PC-9 (cell line): ENCODE measurements at regions not wholly inside any gene's neighbourhood (a gene's known extent, or its start where the extent isn't known, plus 50 kb on each side); places are given as distances from the start of the nearest gene placed in this dataset.

ENCODE experiments used
- BruUV-seq: library from RNA; stranded (reverse); fragments of 400-500 nt; replicated peaks from 2 replicates; lab custom pipeline; 2021; lab: Mats Ljungman, UMichigan
- CTCF ChIA-PET: fragments of 300-600 bp; sonication (Branson Sonifier 250); formaldehyde crosslinking; loops from one replicate; lab custom pipeline; 2022; ENCODE audit warnings: antibody characterized with exemption; lab: Charles Lee
- POLR2A ChIA-PET: fragments of 300-600 bp; sonication (Branson Sonifier 250); formaldehyde crosslinking; loops from one replicate; lab custom pipeline; 2022; ENCODE audit warnings: antibody characterized with exemption; ENCODE audit not compliant: unreplicated experiment; lab: Charles Lee
- DNase-seq, 2 experiments: peaks; one replicate each; pipeline versions ENCODE4 v3.0.0 to v3.0.0-alpha.2; 2015 to 2022; ENCODE audit warnings: mixed read lengths in 1 of 2
- H2AFZ ChIP-seq: fragments of 200-600 bp; sonication (generic); 2 replicates; pipeline ENCODE4 v1.8.1; 2017; ENCODE audit warnings: antibody characterized with exemption
- H3F3A ChIP-seq: fragments of 200-600 bp; sonication (generic); 2 replicates; pipeline ENCODE4 v1.8.1; 2017; ENCODE audit warnings: antibody characterized with exemption, mild to moderate bottlenecking, low read depth; ENCODE audit not compliant: insufficient read depth
- H3K27ac ChIP-seq: fragments of 200-600 bp; sonication (generic); 2 replicates; pipeline ENCODE4 v1.6.1; 2016; ENCODE audit warnings: mixed run types
- H3K27me3 ChIP-seq: fragments of 200-600 bp; sonication (generic); 2 replicates; pipeline ENCODE4 v1.6.1; 2016; ENCODE audit warnings: low read depth, mixed run types; ENCODE audit not compliant: insufficient read depth
- H3K36me3 ChIP-seq: fragments of 200-600 bp; sonication (generic); 2 replicates; pipeline ENCODE4 v1.6.1; 2016; ENCODE audit warnings: low read depth, mixed run types
- H3K4me1 ChIP-seq: fragments of 200-600 bp; sonication (generic); replicated peaks from 2 replicates; pipeline ENCODE4 v1.6.1; 2016; ENCODE audit warnings: mixed run types; ENCODE audit not compliant: insufficient read depth
- H3K4me2 ChIP-seq: fragments of 200-600 bp; sonication (generic); 2 replicates; pipeline ENCODE4 v1.6.1; 2017; ENCODE audit warnings: mixed run types
- H3K4me3 ChIP-seq: fragments of 200-600 bp; sonication (generic); 2 replicates; pipeline ENCODE4 v1.6.1; 2016; ENCODE audit warnings: mixed run types
- H3K79me2 ChIP-seq: fragments of 200-600 bp; sonication (generic); 2 replicates; pipeline ENCODE4 v1.6.1; 2017; ENCODE audit warnings: low read depth, mixed run types
- H3K9me2 ChIP-seq: fragments of 200-600 bp; sonication (generic); 2 replicates; pipeline ENCODE4 v1.8.1; 2017; ENCODE audit warnings: mild to moderate bottlenecking; ENCODE audit not compliant: insufficient read depth
- H3K9me3 ChIP-seq: fragments of 200-600 bp; sonication (generic); 2 replicates; pipeline ENCODE4 v1.8.1; 2016; ENCODE audit warnings: low read depth; ENCODE audit not compliant: insufficient read depth
- H4K20me1 ChIP-seq: fragments of 200-600 bp; sonication (generic); 2 replicates; pipeline ENCODE4 v1.8.1; 2017; ENCODE audit not compliant: insufficient read depth
- EZH2 ChIP-seq: fragments of 200-600 bp; sonication (generic); IDR thresholded peaks from 2 replicates; pipeline ENCODE4 v1.8.0; 2017; ENCODE audit warnings: antibody characterized with exemption, low read depth
- intact Hi-C: fragments of 100-400 bp; cut with micrococcal nuclease; formaldehyde crosslinking; loops from one replicate; pipeline ENCODE4 v1.10.0; 2022; ENCODE audit not compliant: unreplicated experiment
- TF ChIP-seq, protein P1 (sequence below): fragments of 200-600 bp; sonication (generic); conservative IDR thresholded peaks from 2 replicates; pipeline ENCODE4 v1.6.1; 2017; ENCODE audit warnings: mixed run types, antibody characterized with exemption, mild to moderate bottlenecking, moderate library complexity

DNA sequence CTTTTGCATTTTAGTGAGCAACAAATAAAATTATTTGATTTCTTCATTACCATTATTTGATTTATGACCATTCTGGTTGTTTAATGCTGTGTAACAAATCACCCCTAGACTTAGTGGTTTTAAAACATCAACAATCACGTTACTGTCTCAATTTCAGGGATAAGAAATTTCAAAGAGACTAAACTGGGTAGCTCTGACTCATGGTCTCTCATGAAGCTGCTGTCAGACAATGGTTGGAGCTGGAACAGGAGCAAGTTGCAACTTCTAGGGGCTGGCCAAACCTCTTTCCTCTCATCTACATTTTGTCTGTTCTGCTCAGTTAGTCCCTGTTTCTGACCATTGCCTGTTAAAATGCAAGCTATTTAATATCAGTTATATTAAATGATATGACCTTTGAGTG is 517.0 kb downstream of the KCNH5 start:
- H3K79me2 ChIP-seq: no peaks in the 10 kb centered on the region
- no peak overlapping the region for H3K4me3 ChIP-seq
- H3K27me3 ChIP-seq: no peaks in the 10 kb centered on the region
- no TSS peak for BruUV-seq
- no peak overlapping the region for H3K27ac ChIP-seq
- H3K4me1 ChIP-seq: no peaks in the 10 kb centered on the region
- H4K20me1 ChIP-seq: no peaks in the 10 kb centered on the region
- H3K9me3 ChIP-seq: no peaks in the 10 kb centered on the region
- H3K9me2 ChIP-seq: no peaks in the 10 kb centered on the region
- H2AFZ ChIP-seq: no peak overlapping the region
- ChIA-PET POLR2A (interaction anchor here (0.5 kb wide), 1 partner anchor 1547 kb away, joined by 3 read pairs; no protein-coding TSS in a partner anchor), CTCF (no interaction called here)
- no peak for DNase-seq
- H3F3A ChIP-seq: no peaks in the 10 kb centered on the region
- no peaks in the 10 kb centered on the region for H3K36me3 ChIP-seq
- intact Hi-C loops: no loop called here
- no peak for TF ChIP-seq EZH2
- TF ChIP-seq, protein P1, sequence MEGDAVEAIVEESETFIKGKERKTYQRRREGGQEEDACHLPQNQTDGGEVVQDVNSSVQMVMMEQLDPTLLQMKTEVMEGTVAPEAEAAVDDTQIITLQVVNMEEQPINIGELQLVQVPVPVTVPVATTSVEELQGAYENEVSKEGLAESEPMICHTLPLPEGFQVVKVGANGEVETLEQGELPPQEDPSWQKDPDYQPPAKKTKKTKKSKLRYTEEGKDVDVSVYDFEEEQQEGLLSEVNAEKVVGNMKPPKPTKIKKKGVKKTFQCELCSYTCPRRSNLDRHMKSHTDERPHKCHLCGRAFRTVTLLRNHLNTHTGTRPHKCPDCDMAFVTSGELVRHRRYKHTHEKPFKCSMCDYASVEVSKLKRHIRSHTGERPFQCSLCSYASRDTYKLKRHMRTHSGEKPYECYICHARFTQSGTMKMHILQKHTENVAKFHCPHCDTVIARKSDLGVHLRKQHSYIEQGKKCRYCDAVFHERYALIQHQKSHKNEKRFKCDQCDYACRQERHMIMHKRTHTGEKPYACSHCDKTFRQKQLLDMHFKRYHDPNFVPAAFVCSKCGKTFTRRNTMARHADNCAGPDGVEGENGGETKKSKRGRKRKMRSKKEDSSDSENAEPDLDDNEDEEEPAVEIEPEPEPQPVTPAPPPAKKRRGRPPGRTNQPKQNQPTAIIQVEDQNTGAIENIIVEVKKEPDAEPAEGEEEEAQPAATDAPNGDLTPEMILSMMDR: no peak
- no peak overlapping the region for H3K4me2 ChIP-seq

DNA sequence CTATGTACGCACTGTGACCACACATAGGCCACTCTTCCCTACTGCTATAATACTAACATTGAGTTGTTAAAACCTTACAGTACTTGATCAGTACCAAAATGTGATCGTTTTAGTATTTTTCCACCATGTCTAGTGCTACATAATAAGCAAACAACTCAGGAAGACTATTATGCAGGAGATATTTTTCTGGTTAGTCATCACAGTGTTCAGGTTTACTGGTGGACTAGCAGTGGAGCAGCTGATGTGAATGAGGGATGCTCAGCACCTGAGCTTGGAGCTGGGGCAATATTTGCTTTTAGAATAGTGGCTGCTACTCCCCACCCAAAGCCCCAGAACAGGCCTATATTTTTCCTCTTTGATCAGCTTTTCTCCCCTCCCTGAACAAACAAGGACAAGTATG is 513.1 kb downstream of the KCNH5 start:
- TF ChIP-seq EZH2: no peak
- TF ChIP-seq, protein P1: no peak
- CTCF ChIA-PET: no interaction called here
- no peak overlapping the region for H3K4me3 ChIP-seq

DNA sequence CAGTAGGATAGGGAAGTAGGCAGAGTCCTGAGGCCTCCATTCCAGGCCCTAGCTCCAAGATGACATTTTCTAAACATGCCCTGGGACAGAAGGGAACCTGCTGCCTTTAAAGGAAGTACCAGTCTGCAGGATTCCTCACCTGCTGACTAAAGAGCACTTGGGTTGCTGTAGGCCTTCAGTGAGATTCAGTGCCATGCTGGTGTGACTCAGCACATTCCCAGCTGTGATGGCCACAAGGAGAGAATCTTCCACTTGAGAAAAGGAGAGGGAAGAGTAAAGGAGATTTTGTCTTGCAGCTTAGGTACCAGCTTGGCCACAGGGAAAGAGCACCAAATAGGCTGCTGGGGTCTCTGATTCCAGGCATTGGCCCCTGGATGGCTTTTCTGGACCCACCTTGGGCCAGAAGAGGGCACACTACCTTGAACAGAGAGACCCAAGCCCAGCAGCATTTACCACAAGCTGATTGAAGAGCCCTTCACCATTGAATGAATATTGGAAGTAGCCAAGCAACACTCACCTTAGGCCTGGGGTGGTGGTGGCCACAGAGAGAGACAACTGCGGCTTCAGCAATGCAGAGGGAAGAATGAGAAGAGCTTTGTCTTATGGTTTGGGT is 498.3 kb downstream of the KCNH5 start:
- Histone ChIP-seq H3K4me3 (no peak overlapping the region), H4K20me1 (no peaks in the 10 kb centered on the region), H3F3A (no peaks in the 10 kb centered on the region), H3K9me2 (no peaks in the 10 kb centered on the region), H3K27me3 (no peaks in the 10 kb centered on the region), H3K9me3 (no peaks in the 10 kb centered on the region), H2AFZ (no peak overlapping the region), H3K79me2 (no peaks in the 10 kb centered on the region), H3K36me3 (no peaks in the 10 kb centered on the region), H3K27ac (no peak overlapping the region), H3K4me2 (no peak overlapping the region), H3K4me1 (no peaks in the 10 kb centered on the region)
- POLR2A ChIA-PET: no interaction called here
- BruUV-seq: no TSS peak
- intact Hi-C loops: no loop called here
- DNase-seq: no peak
- CTCF ChIA-PET: no interaction called here
- TF ChIP-seq, protein P1: no peak
- TF ChIP-seq EZH2: no peak

More for the DNA sequence above, 513.1 kb downstream of the KCNH5 start:
- intact Hi-C loops: no loop called here
- H3K36me3 ChIP-seq: no peaks in the 10 kb centered on the region
- H3K4me1 ChIP-seq: no peaks in the 10 kb centered on the region
- no peak overlapping the region for H3K4me2 ChIP-seq
- no peaks in the 10 kb centered on the region for H3K79me2 ChIP-seq
- H3K9me2 ChIP-seq: no peaks in the 10 kb centered on the region
- BruUV-seq: no TSS peak
- H3K27me3 ChIP-seq: no peaks in the 10 kb centered on the region
- no peak overlapping the region for H2AFZ ChIP-seq
- no peaks in the 10 kb centered on the region for H3F3A ChIP-seq
- H3K9me3 ChIP-seq: no peaks in the 10 kb centered on the region
- H3K27ac ChIP-seq: no peak overlapping the region
- H4K20me1 ChIP-seq: no peaks in the 10 kb centered on the region
- no peak for DNase-seq
- POLR2A ChIA-PET: interaction anchor here (0.7 kb wide), 1 partner anchor 1810 kb away, joined by 3 read pairs; no protein-coding TSS in a partner anchor
